ENCODE measurements at regions not wholly inside any gene's neighbourhood (a gene's known extent, or its start where the extent isn't known, plus 50 kb on each side); places are given as distances from the start of the nearest gene placed in this dataset.
A peak's percentile ranks its signal among the peaks of the same experiment; 100 is the strongest.

DNA sequence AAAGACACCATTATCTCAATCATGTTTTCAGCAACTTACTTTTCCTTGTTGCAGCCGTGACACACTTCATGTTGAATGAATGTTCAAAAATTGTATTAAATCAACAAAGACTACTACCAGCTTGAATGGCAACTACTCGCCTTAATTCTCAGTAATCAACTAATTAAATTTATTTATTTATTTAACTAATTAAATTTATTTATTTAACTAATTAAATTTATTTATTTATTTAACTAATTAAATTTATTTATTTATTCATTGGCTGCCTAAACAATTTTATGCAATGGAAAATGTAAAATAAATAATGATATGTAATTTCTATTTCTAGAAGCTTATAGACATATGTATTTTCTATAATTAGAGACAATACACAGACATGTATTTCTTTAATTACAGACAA is 435.4 kb downstream of the GPAM start:
- DNase-seq: no peak

GRCh38 chr10:111750165-111750849 is 433.3 kb downstream of the GPAM start:
- DNase-seq: no peak

GRCh38 chr10:111756217-111757061 is 427.1 kb downstream of the GPAM start:
- DNase-seq: peak; percentile 83

- no peak for DNase-seq
Observed at GRCh38 chr10:111758593-111758992, 425.0 kb downstream of the GPAM start.

DNA sequence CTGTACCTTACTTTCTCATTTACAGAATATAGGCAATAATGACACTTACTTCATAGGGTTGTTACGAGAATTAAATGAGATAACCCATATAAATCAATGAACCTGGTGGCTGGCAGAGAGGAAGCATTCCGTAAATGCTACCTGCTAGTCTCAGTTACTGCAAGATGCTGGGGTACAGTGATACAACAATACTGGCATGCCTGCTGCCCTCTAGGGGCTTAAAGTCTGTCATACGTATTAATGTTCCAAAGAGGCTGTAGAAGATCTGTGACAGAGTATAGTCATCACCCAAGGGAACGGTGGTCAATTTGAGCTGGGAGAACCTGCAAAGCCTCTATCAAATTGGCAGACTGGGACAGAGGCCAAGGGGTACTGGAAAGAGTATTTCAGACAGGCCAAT is 421.5 kb downstream of the GPAM start:
- DNase-seq: no peak

DNA sequence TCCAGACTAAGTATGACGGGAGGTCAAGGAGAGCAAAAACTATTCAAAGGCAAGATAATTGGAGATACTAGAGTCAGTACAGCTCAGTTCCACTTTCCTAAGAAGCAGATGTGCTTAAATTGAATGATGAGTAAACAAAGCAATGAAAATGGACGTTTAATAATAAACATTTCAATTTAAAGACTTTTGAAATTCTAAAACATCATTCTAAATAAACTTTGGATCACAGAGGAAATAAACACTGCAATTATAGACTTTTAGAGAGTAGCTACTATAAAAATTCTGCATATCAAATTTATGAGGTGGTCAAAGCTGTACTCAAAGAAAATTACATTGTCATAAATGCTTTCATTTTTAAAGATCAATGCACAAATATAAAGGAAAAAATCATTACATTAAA is 418.3 kb downstream of the GPAM start:
- no peak for DNase-seq

- DNase-seq: no peak
Observed at GRCh38 chr10:111766464-111766863, 417.1 kb downstream of the GPAM start.

DNA sequence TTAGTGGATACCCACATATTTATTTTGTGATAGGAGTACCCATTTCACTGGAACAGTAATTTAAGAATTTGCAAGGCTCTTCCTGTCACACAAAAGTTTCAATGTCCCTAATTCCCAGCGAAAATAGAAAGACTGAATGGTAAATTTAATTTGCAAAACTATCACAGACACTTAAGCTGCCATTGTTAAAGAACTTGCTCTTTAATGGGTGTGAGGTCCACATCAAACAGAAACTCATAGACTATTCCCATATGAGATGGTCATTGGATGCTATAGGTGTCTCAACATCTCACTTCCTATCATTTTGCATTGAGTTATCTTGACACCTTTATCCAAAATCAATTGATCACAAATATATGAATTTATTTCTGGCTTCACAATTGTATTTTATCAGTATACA is 415.9 kb downstream of the GPAM start:
- DNase-seq: no peak

DNA sequence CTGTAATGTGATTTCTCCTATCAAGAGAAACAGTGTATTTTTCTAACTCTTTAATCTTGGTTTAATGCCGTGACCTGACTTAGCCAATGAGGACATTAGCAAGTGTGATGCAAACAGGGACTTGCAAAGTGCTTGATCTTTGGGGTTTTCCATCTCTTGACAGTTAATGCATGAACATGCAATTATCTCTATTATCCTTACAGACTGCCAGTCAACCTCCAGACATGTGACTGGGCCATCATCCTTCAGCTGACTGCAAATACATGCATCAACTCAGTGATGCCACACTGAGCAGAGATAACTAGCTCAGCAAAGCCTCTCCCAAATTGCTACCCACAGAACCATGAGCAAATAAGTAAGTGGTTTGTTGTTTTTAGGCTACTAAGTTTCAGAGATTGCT is 409.6 kb downstream of the GPAM start:
- no peak for DNase-seq

DNA sequence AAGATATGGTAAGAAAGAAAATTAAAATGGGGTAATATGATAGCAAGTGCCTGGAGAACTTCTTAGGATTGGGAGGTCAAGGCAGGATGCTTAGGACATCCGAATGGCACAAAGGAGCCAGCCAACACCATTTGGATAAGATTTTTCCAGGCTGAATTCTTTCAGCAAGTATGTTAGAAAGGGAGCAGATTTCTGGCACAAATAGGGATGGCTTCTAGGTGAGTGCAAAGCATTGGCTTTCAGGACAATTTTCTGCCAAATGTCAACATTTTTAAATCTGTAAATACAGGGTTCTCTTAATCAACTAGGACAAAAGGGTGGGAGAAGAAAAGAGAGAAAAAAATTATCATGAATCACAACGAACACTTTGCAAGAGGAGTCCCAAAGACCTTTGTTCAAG is 409.1 kb downstream of the GPAM start:
- no peak for DNase-seq

DNA sequence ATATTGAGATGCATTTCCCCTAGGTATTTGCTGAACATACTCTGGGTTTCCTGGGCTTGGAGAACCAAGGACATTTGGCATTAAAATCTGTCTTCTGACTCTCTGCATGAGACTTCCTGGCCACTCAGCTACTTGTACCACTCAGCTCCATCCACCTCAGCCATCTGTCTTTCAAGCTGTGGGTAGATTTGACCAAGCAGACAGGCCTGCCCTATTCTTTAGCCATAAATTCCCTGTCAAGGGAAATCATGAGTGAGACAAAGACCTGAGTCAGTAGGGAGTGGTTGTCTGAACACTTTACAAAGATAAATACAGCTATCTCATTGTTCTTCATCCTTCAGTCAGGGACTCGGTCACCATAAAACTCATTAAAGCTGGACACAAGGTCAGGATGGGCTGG is 399.1 kb downstream of the GPAM start:
- DNase-seq: no peak

- DNase-seq: no peak
Observed at GRCh38 chr10:111784946-111785465, 398.6 kb downstream of the GPAM start.

- no peak for DNase-seq
Observed at GRCh38 chr10:111785921-111786320, 397.6 kb downstream of the GPAM start.

- DNase-seq: no peak
Observed at GRCh38 chr10:111789821-111790220, 393.7 kb downstream of the GPAM start.

- no peak for DNase-seq
Observed at GRCh38 chr10:111801841-111802240, 381.7 kb downstream of the GPAM start.

DNA sequence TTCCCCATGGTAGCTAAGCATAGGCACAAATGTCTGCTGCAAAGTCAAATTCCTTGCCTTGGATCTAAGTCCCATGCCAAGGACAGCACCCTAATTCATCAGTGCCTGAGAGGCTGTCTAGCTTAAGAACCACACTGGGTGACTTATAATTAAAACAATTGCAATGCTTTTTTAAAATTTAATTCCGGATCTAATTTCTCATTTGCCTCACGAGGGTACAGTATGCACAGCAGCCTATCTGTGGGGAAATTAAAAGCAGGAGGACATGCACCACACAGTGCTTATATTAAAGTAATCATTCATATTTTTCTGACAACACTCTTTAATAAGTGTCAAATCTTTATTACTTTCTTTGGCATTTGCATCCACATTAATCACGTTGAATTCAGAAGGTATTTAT is 378.8 kb downstream of the GPAM start:
- DNase-seq: no peak

- no peak for DNase-seq
Observed at GRCh38 chr10:111811517-111811916, 372.0 kb downstream of the GPAM start.

DNA sequence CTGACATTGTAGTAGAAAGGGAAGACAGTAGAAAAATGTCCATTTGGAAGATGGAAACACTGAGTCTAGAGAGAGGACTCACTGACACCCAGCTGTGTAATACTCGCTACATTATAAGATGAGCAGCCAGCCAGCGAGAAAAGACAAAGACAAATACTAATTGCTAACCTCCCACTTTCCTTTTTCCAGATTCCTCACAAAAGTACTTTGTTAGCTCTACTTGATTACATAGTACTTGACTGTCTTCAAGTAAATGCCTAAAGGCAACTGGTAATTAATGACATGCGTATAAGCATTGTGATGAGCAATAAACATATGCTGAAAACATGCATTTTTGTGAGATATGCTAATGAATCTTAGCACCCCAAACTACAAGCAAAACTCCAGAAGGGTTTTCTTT is 363.1 kb downstream of the GPAM start:
- no peak for DNase-seq

DNA sequence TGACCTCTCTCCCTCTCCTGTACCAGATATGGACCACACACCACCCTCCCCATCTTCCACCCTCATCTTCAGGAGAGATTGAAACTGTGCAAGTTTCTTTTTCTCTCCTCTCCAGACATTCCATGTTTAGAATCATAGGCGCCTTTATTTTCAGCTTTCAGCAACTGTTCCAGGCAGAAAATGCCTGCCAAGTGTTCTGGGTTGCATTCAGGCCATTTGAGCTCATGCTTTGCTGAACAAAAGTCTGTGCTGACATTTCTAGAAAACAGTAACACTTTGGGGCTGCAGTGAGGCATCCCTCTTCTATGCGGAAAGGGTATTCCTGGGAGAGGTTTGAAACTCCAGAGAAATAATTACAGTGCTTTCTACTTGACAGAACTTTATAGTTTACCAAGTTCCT is 361.7 kb downstream of the GPAM start:
- no peak for DNase-seq

DNA sequence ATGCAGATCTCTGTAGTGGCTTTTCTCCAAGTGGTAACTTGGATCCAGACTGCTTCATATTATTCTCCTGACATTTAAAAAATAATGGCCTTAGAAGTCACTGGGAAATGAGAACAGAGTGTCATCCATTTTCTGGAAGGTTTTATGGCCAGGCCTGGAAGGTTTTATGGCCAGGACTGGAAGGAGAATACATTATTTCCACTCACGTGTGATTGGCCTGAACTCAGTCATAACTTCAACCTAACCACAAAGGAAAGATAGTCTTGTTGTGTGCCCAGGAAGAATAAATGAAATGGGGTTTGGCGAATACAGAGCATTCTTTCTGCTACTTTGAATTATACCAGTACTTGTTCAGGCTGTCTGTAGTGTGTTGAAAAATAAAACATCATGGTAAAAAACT is 360.9 kb downstream of the GPAM start:
- no peak for DNase-seq

DNA sequence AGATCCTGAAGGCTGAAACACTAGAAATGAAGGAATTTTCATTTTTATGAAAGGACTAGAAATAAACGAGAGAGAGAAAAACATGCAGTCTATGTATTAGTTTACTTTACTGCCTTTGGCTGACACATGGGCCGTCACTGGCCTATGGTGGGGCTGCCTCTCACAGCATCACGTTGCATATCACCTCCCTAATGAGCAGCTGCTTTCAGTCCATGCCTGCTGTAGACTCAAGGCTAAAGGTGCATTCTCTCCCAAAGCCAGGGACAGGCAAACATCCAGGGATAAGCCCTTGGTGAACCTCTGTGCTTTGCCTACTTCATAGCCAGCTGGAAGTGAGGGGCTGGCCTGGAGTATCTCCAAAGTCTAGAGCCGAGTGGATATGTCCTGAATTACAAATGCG is 359.4 kb downstream of the GPAM start:
- no peak for DNase-seq

- DNase-seq: no peak
Observed at GRCh38 chr10:111830359-111830758, 353.2 kb downstream of the GPAM start.

GRCh38 chr10:111831058-111831457 is 352.5 kb downstream of the GPAM start:
- DNase-seq: no peak

DNA sequence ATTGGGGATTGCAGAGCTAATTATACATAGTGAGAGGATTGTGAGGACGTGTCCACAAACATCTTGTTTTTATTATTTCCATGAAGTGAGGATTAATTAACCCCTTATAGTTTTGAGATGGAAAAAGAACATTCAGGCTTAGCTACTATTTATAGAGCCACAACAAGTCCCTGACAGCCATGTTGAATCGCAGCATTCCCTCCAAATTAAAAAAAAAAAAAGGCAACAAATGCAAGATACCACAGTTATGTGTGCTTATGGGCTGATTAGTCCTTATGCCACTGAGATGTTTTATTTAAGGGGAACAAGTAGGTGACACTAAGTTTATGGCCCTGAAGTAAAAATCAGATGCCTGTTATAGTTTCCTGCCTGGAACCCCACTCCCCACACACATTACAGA is 350.3 kb downstream of the GPAM start:
- no peak for DNase-seq
